SK-N-SH treated with all-trans-retinoic acid at 6 μM for 48 hours (cell line): ENCODE measurements at regions not wholly inside any gene's neighbourhood (a gene's known extent, or its start where the extent isn't known, plus 50 kb on each side); places are given as distances from the start of the nearest gene placed in this dataset.

Experiments used
- ATAC-seq: fragments of 200-7000 bp; cut with Tn5 transposase; 3 replicates; pipeline ENCODE4 v1.9.1; 2020; ENCODE audit warnings: mild to moderate bottlenecking, moderate library complexity
- ARNTL ChIP-seq: fragments of 450-650 bp; formaldehyde crosslinking; IDR thresholded peaks from 2 replicates; pipeline ENCODE4 v1.5.0; 2020; ENCODE audit warnings: low read depth, mild to moderate bottlenecking, moderate library complexity, borderline replicate concordance
- BACH2 ChIP-seq: fragments of 250-450 bp; sonication (Bioruptor Pico); IDR thresholded peaks from 2 replicates; pipeline ENCODE4 v1.9.0; 2021; ENCODE audit warnings: mild to moderate bottlenecking, borderline replicate concordance
- CREB5 ChIP-seq: fragments of 250-450 bp; sonication (Bioruptor Pico); IDR thresholded peaks from 2 replicates; pipeline ENCODE4 v1.5.1; 2020; ENCODE audit warnings: low read depth, mild to moderate bottlenecking, moderate library complexity
- CSDC2 ChIP-seq: fragments of 250-450 bp; sonication (Bioruptor Pico); IDR thresholded peaks from 2 replicates; pipeline ENCODE4 v1.5.0; 2020; ENCODE audit warnings: mild to moderate bottlenecking, moderate library complexity
- ESRRG ChIP-seq: fragments of 250-450 bp; sonication (Bioruptor Pico); IDR thresholded peaks from 2 replicates; pipeline ENCODE4 v1.6.1; 2021; ENCODE audit warnings: mild to moderate bottlenecking
- GLIS3 ChIP-seq: fragments of 250-450 bp; sonication (Bioruptor Pico); IDR thresholded peaks from 2 replicates; pipeline ENCODE4 v1.5.0; 2020; ENCODE audit warnings: mild to moderate bottlenecking, moderate library complexity
- ISL1 ChIP-seq: fragments of 250-450 bp; sonication (Bioruptor Pico); IDR thresholded peaks from 2 replicates; pipeline ENCODE4 v2.1.2; 2022; ENCODE audit warnings: mild to moderate bottlenecking, moderate library complexity
- OSR1 ChIP-seq: fragments of 250-450 bp; sonication (Bioruptor Pico); IDR thresholded peaks from 2 replicates; pipeline ENCODE4 v1.8.0; 2022; ENCODE audit warnings: moderate library complexity, mild to moderate bottlenecking, inconsistent platforms
- PPARA ChIP-seq: fragments of 250-450 bp; sonication (Bioruptor Pico); IDR thresholded peaks from 2 replicates; pipeline ENCODE4 v1.5.0; 2020; ENCODE audit warnings: mild to moderate bottlenecking, borderline replicate concordance
- RARB ChIP-seq: fragments of 250-450 bp; sonication (Bioruptor Pico); IDR thresholded peaks from 2 replicates; pipeline ENCODE4 v1.8.0; 2021; ENCODE audit warnings: mild to moderate bottlenecking, moderate library complexity
- SNAI2 ChIP-seq: fragments of 250-450 bp; sonication (Bioruptor Pico); IDR thresholded peaks from 2 replicates; pipeline ENCODE4 v1.5.0; 2020; ENCODE audit warnings: mild to moderate bottlenecking, moderate library complexity
- TCF4 ChIP-seq: fragments of 250-450 bp; sonication (Bioruptor Pico); IDR thresholded peaks from 2 replicates; pipeline ENCODE4 v1.8.0; 2021; ENCODE audit warnings: mild to moderate bottlenecking, moderate library complexity, borderline replicate concordance
- TOX ChIP-seq: fragments of 250-450 bp; sonication (Bioruptor Pico); IDR thresholded peaks from 2 replicates; pipeline ENCODE4 v1.8.0; 2021; ENCODE audit warnings: mild to moderate bottlenecking, moderate library complexity, borderline replicate concordance
- ZC3H10 ChIP-seq: fragments of 250-450 bp; sonication (Bioruptor Pico); IDR thresholded peaks from 2 replicates; pipeline ENCODE4 v1.5.1; 2021; ENCODE audit warnings: mild to moderate bottlenecking, moderate library complexity
- ZFP3 ChIP-seq: fragments of 250-450 bp; sonication (Bioruptor Pico); IDR thresholded peaks from 2 replicates; pipeline ENCODE4 v1.5.0; 2020; ENCODE audit warnings: mild to moderate bottlenecking, moderate library complexity
- ZFP30 ChIP-seq: fragments of 450-650 bp; formaldehyde crosslinking; IDR thresholded peaks from 2 replicates; pipeline ENCODE4 v1.5.0; 2022; ENCODE audit warnings: mild to moderate bottlenecking, moderate library complexity
- ZNF565 ChIP-seq: fragments of 450-650 bp; formaldehyde crosslinking; conservative IDR thresholded peaks from 2 replicates; pipeline ENCODE4 v1.5.0; 2020; ENCODE audit warnings: low read depth, mild to moderate bottlenecking, moderate library complexity
- ZNF70 ChIP-seq: fragments of 450-650 bp; formaldehyde crosslinking; IDR thresholded peaks from 2 replicates; pipeline ENCODE4 v1.5.0; 2020; ENCODE audit warnings: mild to moderate bottlenecking, moderate library complexity
- ZNF8 ChIP-seq: fragments of 450-650 bp; formaldehyde crosslinking; IDR thresholded peaks from 2 replicates; pipeline ENCODE4 v1.5.0; 2020; ENCODE audit warnings: mild to moderate bottlenecking, moderate library complexity
- TF ChIP-seq, protein P1 (sequence below): fragments of 250-450 bp; sonication (Bioruptor Pico); IDR thresholded peaks from 2 replicates; pipeline ENCODE4 v1.5.1; 2021; ENCODE audit warnings: mild to moderate bottlenecking, moderate library complexity
- TF ChIP-seq, protein P2 (sequence below): fragments of 250-450 bp; sonication (Bioruptor Pico); IDR thresholded peaks from 2 replicates; pipeline ENCODE4 v1.8.0; 2021; ENCODE audit warnings: low read depth, mild to moderate bottlenecking, moderate library complexity, borderline replicate concordance
- TF ChIP-seq, protein P3 (sequence below): fragments of 250-450 bp; sonication (Bioruptor Pico); IDR thresholded peaks from 2 replicates; pipeline ENCODE4 v1.5.0; 2020; ENCODE audit warnings: mild to moderate bottlenecking, moderate library complexity

DNA sequence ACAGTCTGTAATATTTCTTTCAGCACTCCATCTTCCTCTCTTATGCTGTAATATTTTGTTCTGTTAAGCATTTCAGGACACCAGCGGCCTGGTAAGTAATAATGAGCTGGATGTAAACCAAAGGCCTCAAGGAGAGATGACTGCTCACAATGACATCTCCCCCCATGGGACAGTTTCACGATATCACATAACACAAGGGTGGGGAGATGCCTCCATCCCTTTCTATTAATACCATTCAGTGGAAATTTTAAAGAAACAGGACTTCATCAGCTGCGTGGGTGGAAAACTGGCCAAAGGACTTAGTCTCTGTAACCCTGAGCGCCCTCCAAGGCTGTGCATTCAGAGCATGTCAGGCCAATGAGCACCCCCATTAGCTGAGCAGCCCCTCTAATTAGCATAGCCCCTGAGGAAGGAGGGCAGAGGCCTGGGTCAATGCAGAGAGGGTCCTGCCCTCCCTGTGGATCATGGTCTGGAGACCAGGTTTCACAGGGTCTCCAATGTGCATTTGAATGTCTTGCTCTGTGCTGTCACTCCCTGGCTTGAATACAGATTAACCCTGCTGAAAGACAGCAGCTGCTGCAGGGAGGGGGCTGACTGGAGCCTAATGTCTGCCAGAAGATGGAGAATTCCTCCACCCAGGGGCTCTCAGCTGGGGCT lies 156.4 kb downstream of the HS3ST2 start (continued):
- TF ChIP-seq, protein P1, sequence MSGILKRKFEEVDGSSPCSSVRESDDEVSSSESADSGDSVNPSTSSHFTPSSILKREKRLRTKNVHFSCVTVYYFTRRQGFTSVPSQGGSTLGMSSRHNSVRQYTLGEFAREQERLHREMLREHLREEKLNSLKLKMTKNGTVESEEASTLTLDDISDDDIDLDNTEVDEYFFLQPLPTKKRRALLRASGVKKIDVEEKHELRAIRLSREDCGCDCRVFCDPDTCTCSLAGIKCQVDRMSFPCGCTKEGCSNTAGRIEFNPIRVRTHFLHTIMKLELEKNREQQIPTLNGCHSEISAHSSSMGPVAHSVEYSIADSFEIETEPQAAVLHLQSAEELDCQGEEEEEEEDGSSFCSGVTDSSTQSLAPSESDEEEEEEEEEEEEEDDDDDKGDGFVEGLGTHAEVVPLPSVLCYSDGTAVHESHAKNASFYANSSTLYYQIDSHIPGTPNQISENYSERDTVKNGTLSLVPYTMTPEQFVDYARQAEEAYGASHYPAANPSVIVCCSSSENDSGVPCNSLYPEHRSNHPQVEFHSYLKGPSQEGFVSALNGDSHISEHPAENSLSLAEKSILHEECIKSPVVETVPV (CRISPR knock-in tag): no peak
- no peak for TF ChIP-seq CREB5 (CRISPR knock-in tag)
- TF ChIP-seq ARNTL: no peak
- TF ChIP-seq OSR1 (CRISPR knock-in tag): no peak
- no peak for TF ChIP-seq CSDC2
- no peak for TF ChIP-seq BACH2
- TF ChIP-seq ISL1 (CRISPR knock-in tag): no peak
- TF ChIP-seq ZNF565 (CRISPR knock-in tag): no peak
- TF ChIP-seq ZNF8: no peak
- TF ChIP-seq ZFP3 (CRISPR knock-in tag): no peak
- TF ChIP-seq, protein P2, sequence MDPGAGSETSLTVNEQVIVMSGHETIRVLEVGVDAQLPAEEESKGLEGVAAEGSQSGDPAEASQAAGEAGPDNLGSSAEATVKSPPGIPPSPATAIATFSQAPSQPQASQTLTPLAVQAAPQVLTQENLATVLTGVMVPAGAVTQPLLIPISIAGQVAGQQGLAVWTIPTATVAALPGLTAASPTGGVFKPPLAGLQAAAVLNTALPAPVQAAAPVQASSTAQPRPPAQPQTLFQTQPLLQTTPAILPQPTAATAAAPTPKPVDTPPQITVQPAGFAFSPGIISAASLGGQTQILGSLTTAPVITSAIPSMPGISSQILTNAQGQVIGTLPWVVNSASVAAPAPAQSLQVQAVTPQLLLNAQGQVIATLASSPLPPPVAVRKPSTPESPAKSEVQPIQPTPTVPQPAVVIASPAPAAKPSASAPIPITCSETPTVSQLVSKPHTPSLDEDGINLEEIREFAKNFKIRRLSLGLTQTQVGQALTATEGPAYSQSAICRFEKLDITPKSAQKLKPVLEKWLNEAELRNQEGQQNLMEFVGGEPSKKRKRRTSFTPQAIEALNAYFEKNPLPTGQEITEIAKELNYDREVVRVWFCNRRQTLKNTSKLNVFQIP (CRISPR knock-in tag): no peak
- TF ChIP-seq, all 23 proteins: peak for 0

- no peak for ATAC-seq
- TF ChIP-seq SNAI2 (CRISPR knock-in tag) (no peak), RARB (no peak), ISL1 (CRISPR knock-in tag) (no peak), ESRRG (CRISPR knock-in tag) (no peak), ZNF8 (no peak), CREB5 (CRISPR knock-in tag) (no peak), BACH2 (no peak), ZC3H10 (CRISPR knock-in tag) (no peak), ZFP3 (CRISPR knock-in tag) (no peak), OSR1 (CRISPR knock-in tag) (no peak), GLIS3 (no peak)
- TF ChIP-seq, protein P2 (CRISPR knock-in tag): no peak
Measured at GRCh38 chr16:22969567-22969966, 155.6 kb downstream of the HS3ST2 start.

GRCh38 chr16:22968931-22969330 lies 155.0 kb downstream of the HS3ST2 start:
- TF ChIP-seq ZFP30 (CRISPR knock-in tag) (no peak), OSR1 (CRISPR knock-in tag) (no peak)
- ATAC-seq: no peak

- ATAC-seq: no peak
- TF ChIP-seq CSDC2: no peak
- TF ChIP-seq PPARA: no peak
- no peak for TF ChIP-seq ZNF565 (CRISPR knock-in tag)
- TF ChIP-seq, protein P1 (CRISPR knock-in tag): no peak
- 0 out of 2 replicates have a peak, but pooled peaks have one; percentile 3 for TF ChIP-seq ZNF8
- TF ChIP-seq, protein P3, sequence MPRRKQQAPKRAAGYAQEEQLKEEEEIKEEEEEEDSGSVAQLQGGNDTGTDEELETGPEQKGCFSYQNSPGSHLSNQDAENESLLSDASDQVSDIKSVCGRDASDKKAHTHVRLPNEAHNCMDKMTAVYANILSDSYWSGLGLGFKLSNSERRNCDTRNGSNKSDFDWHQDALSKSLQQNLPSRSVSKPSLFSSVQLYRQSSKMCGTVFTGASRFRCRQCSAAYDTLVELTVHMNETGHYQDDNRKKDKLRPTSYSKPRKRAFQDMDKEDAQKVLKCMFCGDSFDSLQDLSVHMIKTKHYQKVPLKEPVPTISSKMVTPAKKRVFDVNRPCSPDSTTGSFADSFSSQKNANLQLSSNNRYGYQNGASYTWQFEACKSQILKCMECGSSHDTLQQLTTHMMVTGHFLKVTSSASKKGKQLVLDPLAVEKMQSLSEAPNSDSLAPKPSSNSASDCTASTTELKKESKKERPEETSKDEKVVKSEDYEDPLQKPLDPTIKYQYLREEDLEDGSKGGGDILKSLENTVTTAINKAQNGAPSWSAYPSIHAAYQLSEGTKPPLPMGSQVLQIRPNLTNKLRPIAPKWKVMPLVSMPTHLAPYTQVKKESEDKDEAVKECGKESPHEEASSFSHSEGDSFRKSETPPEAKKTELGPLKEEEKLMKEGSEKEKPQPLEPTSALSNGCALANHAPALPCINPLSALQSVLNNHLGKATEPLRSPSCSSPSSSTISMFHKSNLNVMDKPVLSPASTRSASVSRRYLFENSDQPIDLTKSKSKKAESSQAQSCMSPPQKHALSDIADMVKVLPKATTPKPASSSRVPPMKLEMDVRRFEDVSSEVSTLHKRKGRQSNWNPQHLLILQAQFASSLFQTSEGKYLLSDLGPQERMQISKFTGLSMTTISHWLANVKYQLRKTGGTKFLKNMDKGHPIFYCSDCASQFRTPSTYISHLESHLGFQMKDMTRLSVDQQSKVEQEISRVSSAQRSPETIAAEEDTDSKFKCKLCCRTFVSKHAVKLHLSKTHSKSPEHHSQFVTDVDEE (CRISPR knock-in tag): 0 out of 2 replicates have a peak, but pooled peaks have one; percentile 46
- no peak for TF ChIP-seq ESRRG (CRISPR knock-in tag)
- TF ChIP-seq TCF4 (CRISPR knock-in tag): peak; percentile 42; the same call in 1 of the 2 replicates
- TF ChIP-seq ZNF70 (CRISPR knock-in tag): no peak
- TF ChIP-seq TOX (CRISPR knock-in tag): no peak
- TF ChIP-seq ZFP3 (CRISPR knock-in tag): no peak
Measured at GRCh38 chr16:22967521-22968095, 153.6 kb downstream of the HS3ST2 start.
